ENCODE measurements at regions not wholly inside any gene's neighbourhood (a gene's known extent, or its start where the extent isn't known, plus 50 kb on each side); places are given as distances from the start of the nearest gene placed in this dataset.

GRCh38 chr4:41433361-41433760 is 104.6 kb upstream of the LIMCH1 start:
- TF ChIP-seq ZNF274 (IDR thresholded peaks at IDR 0.05; ENCODE audit: low read depth, low read length) = no peak
- H3K4me3 ChIP-seq (ENCODE audit: low read length) = no peak overlapping the region

- H3K4me3 ChIP-seq (ENCODE audit: low read length) = no peak overlapping the region
- no peak for TF ChIP-seq ZNF274 (IDR thresholded peaks at IDR 0.05; ENCODE audit: low read depth, low read length)
Measured at GRCh38 chr4:41435510-41435909, 102.4 kb upstream of the LIMCH1 start.

- TF ChIP-seq ZNF274 (IDR thresholded peaks at IDR 0.05; ENCODE audit: low read depth, low read length) = no peak
- no peak overlapping the region for H3K4me3 ChIP-seq (ENCODE audit: low read length)
Measured at GRCh38 chr4:41436419-41436818, 101.5 kb upstream of the LIMCH1 start.

GRCh38 chr4:41437111-41437536 is 100.8 kb upstream of the LIMCH1 start:
- no peak for TF ChIP-seq ZNF274 (IDR thresholded peaks at IDR 0.05; ENCODE audit: low read depth, low read length)
- H3K4me3 ChIP-seq (ENCODE audit: low read length) = no peak overlapping the region

GRCh38 chr4:41438931-41439297 is 99.0 kb upstream of the LIMCH1 start:
- no peak overlapping the region for H3K4me3 ChIP-seq (ENCODE audit: low read length)
- no peak for TF ChIP-seq ZNF274 (IDR thresholded peaks at IDR 0.05; ENCODE audit: low read depth, low read length)

- no peak for TF ChIP-seq ZNF274 (IDR thresholded peaks at IDR 0.05; ENCODE audit: low read depth, low read length)
- no peak overlapping the region for H3K4me3 ChIP-seq (ENCODE audit: low read length)
Measured at GRCh38 chr4:41442810-41443209, 95.1 kb upstream of the LIMCH1 start.

- no peak for TF ChIP-seq ZNF274 (IDR thresholded peaks at IDR 0.05; ENCODE audit: low read depth, low read length)
Measured at GRCh38 chr4:41443340-41444079, 94.4 kb upstream of the LIMCH1 start.

GRCh38 chr4:41446391-41446790 is 91.6 kb upstream of the LIMCH1 start:
- no peak for TF ChIP-seq ZNF274 (IDR thresholded peaks at IDR 0.05; ENCODE audit: low read depth, low read length)
- H3K4me3 ChIP-seq (ENCODE audit: low read length) = no peak overlapping the region

More at GRCh38 chr4:41443340-41444079, 94.4 kb upstream of the LIMCH1 start:
- H3K4me3 ChIP-seq (ENCODE audit: low read length) = no peak overlapping the region

GRCh38 chr4:41446981-41447725 is 90.8 kb upstream of the LIMCH1 start:
- no peak for TF ChIP-seq ZNF274 (IDR thresholded peaks at IDR 0.05; ENCODE audit: low read depth, low read length)
- no peak overlapping the region for H3K4me3 ChIP-seq (ENCODE audit: low read length)

- TF ChIP-seq ZNF274 (IDR thresholded peaks at IDR 0.05; ENCODE audit: low read depth, low read length) = no peak
- no peak overlapping the region for H3K4me3 ChIP-seq (ENCODE audit: low read length)
Measured at GRCh38 chr4:41448934-41449333, 89.0 kb upstream of the LIMCH1 start.

- no peak for TF ChIP-seq ZNF274 (IDR thresholded peaks at IDR 0.05; ENCODE audit: low read depth, low read length)
- H3K4me3 ChIP-seq (ENCODE audit: low read length) = no peak overlapping the region
Measured at GRCh38 chr4:41451961-41452360, 86.0 kb upstream of the LIMCH1 start.

GRCh38 chr4:41452484-41453225 is 85.3 kb upstream of the LIMCH1 start:
- no peak for TF ChIP-seq ZNF274 (IDR thresholded peaks at IDR 0.05; ENCODE audit: low read depth, low read length)
- no peak overlapping the region for H3K4me3 ChIP-seq (ENCODE audit: low read length)

GRCh38 chr4:41454423-41454822 is 83.5 kb upstream of the LIMCH1 start:
- no peak for TF ChIP-seq ZNF274 (IDR thresholded peaks at IDR 0.05; ENCODE audit: low read depth, low read length)

GRCh38 chr4:41455206-41455605 is 82.8 kb upstream of the LIMCH1 start:
- no peak overlapping the region for H3K4me3 ChIP-seq (ENCODE audit: low read length)
- no peak for TF ChIP-seq ZNF274 (IDR thresholded peaks at IDR 0.05; ENCODE audit: low read depth, low read length)

More at GRCh38 chr4:41454423-41454822, 83.5 kb upstream of the LIMCH1 start:
- no peak overlapping the region for H3K4me3 ChIP-seq (ENCODE audit: low read length)

Measured in GM08714 (cell line).